ENCODE measurements at regions not wholly inside any gene's neighbourhood (a gene's known extent, or its start where the extent isn't known, plus 50 kb on each side); places are given as distances from the start of the nearest gene placed in this dataset.

DNA sequence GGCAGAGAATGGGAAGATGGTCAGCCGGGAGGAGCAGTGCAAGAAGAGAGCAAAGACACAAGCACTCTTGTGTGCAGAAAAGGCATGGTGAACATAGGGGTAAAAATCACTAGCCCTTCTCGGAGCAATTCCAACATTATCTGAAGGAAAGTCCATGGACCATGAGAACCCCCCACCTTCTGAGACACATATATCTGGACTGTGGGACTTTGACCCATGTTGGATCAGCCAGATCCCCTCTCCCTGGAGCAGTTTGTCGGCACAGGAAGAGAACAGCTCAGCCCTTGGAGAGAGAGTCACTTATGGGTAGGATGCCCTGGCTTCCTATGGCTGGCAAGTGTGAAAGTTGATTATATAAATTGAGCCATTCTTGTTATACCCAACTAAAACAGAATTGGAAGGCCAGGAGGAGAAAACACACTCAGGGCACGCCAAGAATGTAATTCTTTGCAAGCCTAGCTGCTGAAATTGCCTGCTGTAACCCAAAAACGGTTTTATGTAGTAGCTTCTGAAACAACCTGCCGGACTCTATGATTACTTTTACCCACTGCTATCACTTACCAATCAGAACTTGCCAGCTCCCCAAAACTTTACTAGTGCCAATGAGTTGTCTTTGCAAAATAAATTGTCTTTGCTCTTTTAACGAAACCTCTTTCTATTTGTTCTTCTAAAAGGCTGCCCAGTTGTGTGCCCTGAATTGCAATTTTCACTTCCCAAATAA, 62.8 kb upstream of the ZNF599 start:
- TF ChIP-seq, protein P1, sequence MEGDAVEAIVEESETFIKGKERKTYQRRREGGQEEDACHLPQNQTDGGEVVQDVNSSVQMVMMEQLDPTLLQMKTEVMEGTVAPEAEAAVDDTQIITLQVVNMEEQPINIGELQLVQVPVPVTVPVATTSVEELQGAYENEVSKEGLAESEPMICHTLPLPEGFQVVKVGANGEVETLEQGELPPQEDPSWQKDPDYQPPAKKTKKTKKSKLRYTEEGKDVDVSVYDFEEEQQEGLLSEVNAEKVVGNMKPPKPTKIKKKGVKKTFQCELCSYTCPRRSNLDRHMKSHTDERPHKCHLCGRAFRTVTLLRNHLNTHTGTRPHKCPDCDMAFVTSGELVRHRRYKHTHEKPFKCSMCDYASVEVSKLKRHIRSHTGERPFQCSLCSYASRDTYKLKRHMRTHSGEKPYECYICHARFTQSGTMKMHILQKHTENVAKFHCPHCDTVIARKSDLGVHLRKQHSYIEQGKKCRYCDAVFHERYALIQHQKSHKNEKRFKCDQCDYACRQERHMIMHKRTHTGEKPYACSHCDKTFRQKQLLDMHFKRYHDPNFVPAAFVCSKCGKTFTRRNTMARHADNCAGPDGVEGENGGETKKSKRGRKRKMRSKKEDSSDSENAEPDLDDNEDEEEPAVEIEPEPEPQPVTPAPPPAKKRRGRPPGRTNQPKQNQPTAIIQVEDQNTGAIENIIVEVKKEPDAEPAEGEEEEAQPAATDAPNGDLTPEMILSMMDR (IDR thresholded peaks at IDR 0.05 in 2 of 3, conservative IDR thresholded peaks at IDR 0.05 in 1 of 3; ENCODE audit: borderline replicate concordance in 1 of 3, insufficient read depth in 1 of 3, low read depth in 2 of 3, low read length in 2 of 3): no peak
- TF ChIP-seq POLR2AphosphoS5 (IDR thresholded peaks at IDR 0.05; ENCODE audit: low read depth, low read length) (no peak), POLR2A (IDR thresholded peaks at IDR 0.05; ENCODE audit: borderline replicate concordance, extremely low read depth, insufficient read depth, insufficient read length) (no peak), CBX3 (IDR thresholded peaks at IDR 0.05; ENCODE audit: low read depth) (no peak), SRF (IDR thresholded peaks at IDR 0.05; ENCODE audit: low read depth) (no peak), TCF7L2 (IDR thresholded peaks at IDR 0.05; ENCODE audit: borderline replicate concordance, extremely low read depth, insufficient read depth, insufficient read length) (no peak), EZH2phosphoT487 (IDR thresholded peaks at IDR 0.05; ENCODE audit: borderline replicate concordance) (no peak), RAD21 (IDR thresholded peaks at IDR 0.05; ENCODE audit: low read depth) (no peak), ELF1 (IDR thresholded peaks at IDR 0.05; ENCODE audit: borderline replicate concordance, low read depth) (no peak)
- TF ChIP-seq, protein P2, sequence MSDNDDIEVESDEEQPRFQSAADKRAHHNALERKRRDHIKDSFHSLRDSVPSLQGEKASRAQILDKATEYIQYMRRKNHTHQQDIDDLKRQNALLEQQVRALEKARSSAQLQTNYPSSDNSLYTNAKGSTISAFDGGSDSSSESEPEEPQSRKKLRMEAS (IDR thresholded peaks at IDR 0.05): no peak
